IMR-90 (cell line): ENCODE measurements at regions not wholly inside any gene's neighbourhood (a gene's known extent, or its start where the extent isn't known, plus 50 kb on each side); places are given as distances from the start of the nearest gene placed in this dataset.

Experiments used
- ATAC-seq: fragments of 200-7000 bp; cut with Tn5 transposase; 2 replicates; pipeline ENCODE4 v1.9.1; 2020; ENCODE audit warnings: low read depth, mild to moderate bottlenecking, moderate library complexity
- BruUV-seq: library from RNA; stranded (reverse); fragments of 400-500 nt; replicated peaks from 2 replicates; lab custom pipeline; 2021; lab: Mats Ljungman, UMichigan
- CTCF ChIA-PET: fragments of 300-600 bp; formaldehyde crosslinking; extraction: SDS; loops from one replicate; lab custom pipeline; 2021; ENCODE audit warnings: antibody characterized with exemption; lab: Yijun Ruan, JAX
- POLR2A ChIA-PET: fragments of 300-600 bp; sonication (Branson Sonifier 250); formaldehyde crosslinking; loops from one replicate; lab custom pipeline; 2022; ENCODE audit warnings: antibody characterized with exemption; ENCODE audit not compliant: unreplicated experiment; lab: Charles Lee
- DNase-seq: peaks from one replicate; pipeline ENCODE4 v3.0.0; 2013
- H2AFZ ChIP-seq: replicated peaks from 2 replicates; pipeline ENCODE3; 2013; ENCODE audit warnings: low read length, mild to moderate bottlenecking; ENCODE audit not compliant: poor library complexity
- H2AK5ac ChIP-seq: 2 replicates; pipeline ENCODE4 v1.6.1; 2013; ENCODE audit warnings: low read depth, low read length, inconsistent platforms
- H2AK9ac ChIP-seq: replicated peaks from 2 replicates; pipeline ENCODE3; 2013; ENCODE audit warnings: mild to moderate bottlenecking, low read depth, low read length, moderate library complexity; ENCODE audit not compliant: poor library complexity
- H2BK120ac ChIP-seq: 2 replicates; pipeline ENCODE4 v1.6.1; 2013; ENCODE audit warnings: low read depth, low read length, inconsistent platforms
- H2BK15ac ChIP-seq: 3 replicates; pipeline ENCODE4 v1.6.1; 2013; ENCODE audit warnings: low read depth, low read length, inconsistent platforms
- H2BK20ac ChIP-seq: 2 replicates; pipeline ENCODE4 v1.6.1; 2013; ENCODE audit warnings: low read depth, mild to moderate bottlenecking, inconsistent platforms, low read length, moderate library complexity
- H2BK5ac ChIP-seq: 2 replicates; pipeline ENCODE4 v1.6.1; 2013; ENCODE audit warnings: mild to moderate bottlenecking, low read depth, low read length, inconsistent platforms; ENCODE audit not compliant: poor library complexity, severe bottlenecking
- H3K14ac ChIP-seq: replicated peaks from 2 replicates; pipeline ENCODE4 v1.6.1; 2013; ENCODE audit warnings: low read depth, low read length, inconsistent platforms
- H3K18ac ChIP-seq: 2 replicates; pipeline ENCODE4 v1.6.1; 2013; ENCODE audit warnings: low read depth, low read length, control low read depth
- H3K23ac ChIP-seq: 2 replicates; pipeline ENCODE4 v1.6.1; 2013; ENCODE audit warnings: low read depth, low read length, inconsistent platforms
- H3K27ac ChIP-seq: 2 replicates; pipeline ENCODE4 v1.5.1; 2013; ENCODE audit warnings: mild to moderate bottlenecking, control low read depth, low read length; ENCODE audit not compliant: insufficient read depth
- H3K27me3 ChIP-seq: 2 replicates; pipeline ENCODE4 v1.6.1; 2013; ENCODE audit warnings: low read length; ENCODE audit not compliant: control insufficient read depth, insufficient read depth
- H3K36me3 ChIP-seq: 2 replicates; pipeline ENCODE4 v1.6.1; 2013; ENCODE audit warnings: low read length, mixed read lengths; ENCODE audit not compliant: control insufficient read depth, insufficient read depth
- H3K4ac ChIP-seq: 2 replicates; pipeline ENCODE4 v1.6.1; 2013; ENCODE audit warnings: low read depth, low read length, inconsistent platforms
- H3K4me1 ChIP-seq: 2 replicates; pipeline ENCODE4 v1.6.1; 2013; ENCODE audit warnings: low read length, mixed read lengths; ENCODE audit not compliant: control insufficient read depth, insufficient read depth
- H3K4me2 ChIP-seq: 2 replicates; pipeline ENCODE4 v1.6.1; 2013; ENCODE audit warnings: low read depth, mild to moderate bottlenecking, control low read depth, low read length, moderate library complexity
- H3K4me3 ChIP-seq: 2 replicates; pipeline ENCODE4 v1.5.1; 2013; ENCODE audit warnings: low read depth, mild to moderate bottlenecking, control low read depth, low read length, moderate library complexity; ENCODE audit not compliant: insufficient read depth
- H3K56ac ChIP-seq: 2 replicates; pipeline ENCODE4 v1.6.1; 2013; ENCODE audit warnings: low read length, inconsistent platforms; ENCODE audit not compliant: insufficient read depth; ENCODE audit errors: extremely low read depth
- H3K79me1 ChIP-seq, 2 experiments: 2 replicates each; pipeline ENCODE4 v1.6.1; 2013; ENCODE audit warnings: low read length in 2 of 2, inconsistent platforms in 1 of 2, low read depth in 1 of 2
- H3K9ac ChIP-seq: 2 replicates; pipeline ENCODE4 v1.6.1; 2013; ENCODE audit warnings: low read depth, low read length, control low read depth
- H3K9me1 ChIP-seq: 2 replicates; pipeline ENCODE4 v1.6.1; 2013; ENCODE audit warnings: low read length, inconsistent platforms; ENCODE audit not compliant: insufficient read depth
- H3K9me3 ChIP-seq: 2 replicates; pipeline ENCODE4 v1.6.1; 2013; ENCODE audit warnings: low read length; ENCODE audit not compliant: control insufficient read depth, insufficient read depth
- H4K20me1 ChIP-seq: 2 replicates; pipeline ENCODE4 v1.6.1; 2013; ENCODE audit warnings: low read length, inconsistent platforms; ENCODE audit not compliant: insufficient read depth
- H4K5ac ChIP-seq: 2 replicates; pipeline ENCODE4 v1.6.1; 2013; ENCODE audit warnings: mild to moderate bottlenecking, low read depth, low read length, control low read depth
- H4K8ac ChIP-seq, 2 experiments: 2 replicates each; pipeline ENCODE4 v1.6.1; 2013; ENCODE audit warnings: low read depth in 2 of 2, low read length in 2 of 2, control low read depth in 1 of 2, inconsistent platforms in 1 of 2
- H4K91ac ChIP-seq: 2 replicates; pipeline ENCODE4 v1.6.1; 2013; ENCODE audit warnings: low read depth, low read length, inconsistent platforms; ENCODE audit not compliant: insufficient read depth
- BHLHE40 ChIP-seq: fragments of 150-350 bp; IDR thresholded peaks from 2 replicates; pipeline ENCODE4 v1.6.1; 2016; ENCODE audit warnings: mild to moderate bottlenecking, low read depth, low read length
- CHD1 ChIP-seq: IDR thresholded peaks from 2 replicates; pipeline ENCODE4 v1.6.1; 2012; ENCODE audit warnings: low read depth, low read length, improper control_type of control experiment
- FOS ChIP-seq: fragments of 150-350 bp; IDR thresholded peaks from 2 replicates; pipeline ENCODE4 v1.6.1; 2016; ENCODE audit warnings: low read depth, low read length
- MAFK ChIP-seq: IDR thresholded peaks from 2 replicates; pipeline ENCODE4 v1.6.1; 2012; ENCODE audit warnings: low read depth, low read length, improper control_type of control experiment
- MXI1 ChIP-seq: IDR thresholded peaks from 2 replicates; pipeline ENCODE4 v1.6.1; 2012; ENCODE audit warnings: low read depth, mild to moderate bottlenecking, low read length, moderate library complexity, borderline replicate concordance
- POLR2A ChIP-seq: IDR thresholded peaks from 2 replicates; pipeline ENCODE4 v1.6.1; 2012; ENCODE audit warnings: mild to moderate bottlenecking, low read depth, low read length
- RAD21 ChIP-seq: IDR thresholded peaks from 2 replicates; pipeline ENCODE4 v1.6.1; 2012; ENCODE audit warnings: low read length, improper control_type of control experiment
- RFX5 ChIP-seq: IDR thresholded peaks from 2 replicates; pipeline ENCODE4 v1.8.0; 2012; ENCODE audit warnings: low read depth, mild to moderate bottlenecking, low read length, moderate library complexity
- SMC3 ChIP-seq: fragments of 150-350 bp; IDR thresholded peaks from 2 replicates; pipeline ENCODE4 v1.6.1; 2016; ENCODE audit warnings: low read depth, mild to moderate bottlenecking, antibody characterized with exemption, low read length, moderate library complexity
- WGBS, 2 experiments: methylation state at CpG; one replicate each; pipeline versions ENCODE4 v1.1.5 to v1.1.7; 2013; ENCODE audit warnings: missing lambda C conversion rate in 2 of 2; ENCODE audit not compliant: insufficient read length in 1 of 2; ENCODE audit errors: extremely low coverage in 2 of 2; 5-methylcytosine and 5-hydroxymethylcytosine counted together
- dilution Hi-C: fragments of 300-500 bp; cut with HindIII; formaldehyde crosslinking; loops from one replicate; pipeline ENCODE4 v1.14.3; 2018; ENCODE audit warnings: low sequenced_read_pairs; ENCODE audit not compliant: unreplicated experiment
- in situ Hi-C: fragments of 300-500 bp; cut with MboI; formaldehyde crosslinking; loops from 3 replicates; pipeline ENCODE4 v1.14.3; 2019; ENCODE audit warnings: low sequenced_read_pairs, inconsistent platforms, mixed read lengths
- intact Hi-C: fragments of 100-400 bp; cut with micrococcal nuclease; formaldehyde crosslinking; loops from 2 replicates; pipeline ENCODE4 v1.10.0; 2022
- TF ChIP-seq, protein P1 (sequence below): conservative IDR thresholded peaks from 2 replicates; pipeline ENCODE4 v1.5.1; 2012; ENCODE audit warnings: mild to moderate bottlenecking, low read depth, low read length, improper control_type of control experiment
- TF ChIP-seq, protein P2 (sequence below): fragments of 150-350 bp; IDR thresholded peaks from 2 replicates; pipeline ENCODE4 v1.6.1; 2016; ENCODE audit warnings: low read depth, mild to moderate bottlenecking, low read length, moderate library complexity, borderline replicate concordance
- TF ChIP-seq, protein P3 (sequence below): fragments of 150-350 bp; IDR thresholded peaks from 2 replicates; pipeline ENCODE4 v1.6.1; 2017; ENCODE audit warnings: mild to moderate bottlenecking, antibody characterized with exemption, low read length, low read depth

DNA sequence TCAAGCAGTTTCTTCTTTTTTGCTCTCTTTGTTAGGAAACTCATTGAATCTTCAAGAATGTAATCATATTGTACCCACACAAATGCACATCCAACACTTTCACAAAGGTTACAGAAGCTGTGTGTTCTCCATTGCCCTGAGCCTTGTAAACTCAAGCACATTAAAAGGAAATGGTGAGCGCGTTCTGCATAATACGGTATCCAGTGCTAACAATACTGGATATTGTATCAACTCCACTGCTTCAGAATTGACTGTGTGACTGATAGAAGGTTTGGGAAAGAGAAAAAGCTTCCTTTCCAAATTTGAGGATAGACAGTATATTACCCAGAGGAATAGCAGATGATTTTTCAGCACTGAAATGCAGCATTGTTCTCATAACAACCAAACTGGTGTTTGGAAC is 268.9 kb upstream of the RBMS3 start:
- in situ Hi-C loops (no loop called here), intact Hi-C loops (no loop called here), dilution Hi-C loops (no loop called here)
- Histone ChIP-seq H2BK15ac (no peak overlapping the region), H4K20me1 (no peaks in the 10 kb centered on the region), H4K5ac (no peak overlapping the region), H2AK9ac (no peak overlapping the region), H3K56ac (no peak overlapping the region), H3K9ac (no peak overlapping the region), H3K23ac (no peak overlapping the region), H4K91ac (no peak overlapping the region), H2AK5ac (no peak overlapping the region), H3K9me3 (no peaks in the 10 kb centered on the region), H2AFZ (no peak overlapping the region), H3K4me2 (no peak overlapping the region), H4K8ac (no peak overlapping the region), H3K18ac (no peak overlapping the region), H3K4ac (no peak overlapping the region), H3K36me3 (no peaks in the 10 kb centered on the region), H2BK120ac (no peak overlapping the region), H3K4me3 (no peak overlapping the region), H3K79me1 (no peaks in the 10 kb centered on the region), H3K14ac (no peak overlapping the region), H3K27ac (no peak overlapping the region), H2BK20ac (no peak overlapping the region), H3K4me1 (no peaks in the 10 kb centered on the region), H3K27me3 (no peaks in the 10 kb centered on the region), H2BK5ac (no peak overlapping the region), H3K9me1 (no peaks in the 10 kb centered on the region; the same call in 1 of the 2 replicates)
- no CpG with 5 or more reads among the region's 3 CpGs for WGBS, 2 experiments
- no TSS peak for BruUV-seq
- TF ChIP-seq BHLHE40 = no peak
- no peak for TF ChIP-seq MXI1
- no peak for TF ChIP-seq SMC3
- TF ChIP-seq RFX5 = no peak
- TF ChIP-seq POLR2A = no peak
- TF ChIP-seq FOS = no peak
- TF ChIP-seq, protein P1, sequence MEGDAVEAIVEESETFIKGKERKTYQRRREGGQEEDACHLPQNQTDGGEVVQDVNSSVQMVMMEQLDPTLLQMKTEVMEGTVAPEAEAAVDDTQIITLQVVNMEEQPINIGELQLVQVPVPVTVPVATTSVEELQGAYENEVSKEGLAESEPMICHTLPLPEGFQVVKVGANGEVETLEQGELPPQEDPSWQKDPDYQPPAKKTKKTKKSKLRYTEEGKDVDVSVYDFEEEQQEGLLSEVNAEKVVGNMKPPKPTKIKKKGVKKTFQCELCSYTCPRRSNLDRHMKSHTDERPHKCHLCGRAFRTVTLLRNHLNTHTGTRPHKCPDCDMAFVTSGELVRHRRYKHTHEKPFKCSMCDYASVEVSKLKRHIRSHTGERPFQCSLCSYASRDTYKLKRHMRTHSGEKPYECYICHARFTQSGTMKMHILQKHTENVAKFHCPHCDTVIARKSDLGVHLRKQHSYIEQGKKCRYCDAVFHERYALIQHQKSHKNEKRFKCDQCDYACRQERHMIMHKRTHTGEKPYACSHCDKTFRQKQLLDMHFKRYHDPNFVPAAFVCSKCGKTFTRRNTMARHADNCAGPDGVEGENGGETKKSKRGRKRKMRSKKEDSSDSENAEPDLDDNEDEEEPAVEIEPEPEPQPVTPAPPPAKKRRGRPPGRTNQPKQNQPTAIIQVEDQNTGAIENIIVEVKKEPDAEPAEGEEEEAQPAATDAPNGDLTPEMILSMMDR = no peak
- TF ChIP-seq MAFK = no peak
- TF ChIP-seq, protein P2, sequence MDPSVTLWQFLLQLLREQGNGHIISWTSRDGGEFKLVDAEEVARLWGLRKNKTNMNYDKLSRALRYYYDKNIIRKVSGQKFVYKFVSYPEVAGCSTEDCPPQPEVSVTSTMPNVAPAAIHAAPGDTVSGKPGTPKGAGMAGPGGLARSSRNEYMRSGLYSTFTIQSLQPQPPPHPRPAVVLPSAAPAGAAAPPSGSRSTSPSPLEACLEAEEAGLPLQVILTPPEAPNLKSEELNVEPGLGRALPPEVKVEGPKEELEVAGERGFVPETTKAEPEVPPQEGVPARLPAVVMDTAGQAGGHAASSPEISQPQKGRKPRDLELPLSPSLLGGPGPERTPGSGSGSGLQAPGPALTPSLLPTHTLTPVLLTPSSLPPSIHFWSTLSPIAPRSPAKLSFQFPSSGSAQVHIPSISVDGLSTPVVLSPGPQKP = no peak
- TF ChIP-seq, protein P3, sequence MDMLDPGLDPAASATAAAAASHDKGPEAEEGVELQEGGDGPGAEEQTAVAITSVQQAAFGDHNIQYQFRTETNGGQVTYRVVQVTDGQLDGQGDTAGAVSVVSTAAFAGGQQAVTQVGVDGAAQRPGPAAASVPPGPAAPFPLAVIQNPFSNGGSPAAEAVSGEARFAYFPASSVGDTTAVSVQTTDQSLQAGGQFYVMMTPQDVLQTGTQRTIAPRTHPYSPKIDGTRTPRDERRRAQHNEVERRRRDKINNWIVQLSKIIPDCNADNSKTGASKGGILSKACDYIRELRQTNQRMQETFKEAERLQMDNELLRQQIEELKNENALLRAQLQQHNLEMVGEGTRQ = no peak
- TF ChIP-seq RAD21 = no peak
- TF ChIP-seq CHD1 = no peak
- POLR2A ChIA-PET = no interaction called here
- DNase-seq (no peak), ATAC-seq (no peak)
- CTCF ChIA-PET = no interaction called here
